H1 (cell line): ENCODE measurements at regions not wholly inside any gene's neighbourhood (a gene's known extent, or its start where the extent isn't known, plus 50 kb on each side); places are given as distances from the start of the nearest gene placed in this dataset.

Experiments used
- CHD7 ChIP-seq: fragments of 300-600 bp; sonication (generic); IDR thresholded peaks from 2 replicates; pipeline ENCODE4 v1.7.1; 2012; ENCODE audit warnings: low read length, moderate library complexity, mild to moderate bottlenecking, inconsistent platforms; ENCODE audit not compliant: insufficient replicate concordance
- CREB1 ChIP-seq: IDR thresholded peaks from 2 replicates; pipeline ENCODE4 v1.6.1; 2012; ENCODE audit warnings: inconsistent platforms
- CTCF ChIP-seq, 3 experiments: IDR thresholded peaks; 1 replicate in 2 of 3; 2 replicates in 1 of 3; pipeline versions ENCODE4 v1.5.1 to v1.6.1; 2011; ENCODE audit warnings: low read length in 3 of 3, mild to moderate bottlenecking in 3 of 3, inconsistent platforms in 2 of 3, low read depth in 1 of 3, moderate library complexity in 1 of 3; ENCODE audit not compliant: insufficient read depth in 1 of 3; ENCODE audit errors: control extremely low read depth in 1 of 3
- PHF8 ChIP-seq: fragments of 200-600 bp; sonication (generic); conservative IDR thresholded peaks from 2 replicates; pipeline ENCODE4 v1.7.1; 2012; ENCODE audit warnings: low read depth, mild to moderate bottlenecking, inconsistent platforms, low read length, moderate library complexity

DNA sequence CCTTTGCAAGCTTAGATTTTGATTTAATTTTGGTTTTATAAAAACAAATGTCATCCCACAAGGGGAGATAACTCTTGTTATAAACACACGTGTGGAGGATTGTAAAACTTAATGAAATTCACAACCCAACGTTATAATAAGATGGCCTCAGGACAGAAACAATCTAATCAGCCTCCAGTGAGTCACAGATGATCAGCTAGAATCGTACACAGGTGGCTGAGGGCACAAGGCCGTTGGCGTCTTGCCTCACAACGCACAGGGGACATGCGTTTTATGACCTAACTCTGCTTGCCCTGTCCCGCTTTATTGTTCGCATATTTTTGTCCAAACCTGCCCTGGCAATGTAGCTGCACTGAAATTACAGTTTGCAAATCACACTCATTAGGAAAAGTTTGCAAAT lies 121.9 kb upstream of the PDZRN3 start (continued):
- TF ChIP-seq CHD7 (no peak), CREB1 (no peak), CTCF (IDR thresholded peaks at IDR 0.05; ENCODE audit: control extremely low read depth in 1 of 3, insufficient read depth in 1 of 3, low read depth in 1 of 3, low read length in 3 of 3) (no peak), PHF8 (no peak)
